ENCODE measurements at regions not wholly inside any gene's neighbourhood (a gene's known extent, or its start where the extent isn't known, plus 50 kb on each side); places are given as distances from the start of the nearest gene placed in this dataset.

GRCh38 chr15:95235033-95235432 lies 1003.7 kb downstream of the MCTP2 start:
- peaks cover 0 to 12% (median 0%) of the 10 kb centered on the region in 3 donors for H3K9me3 ChIP-seq
- DNase-seq, result no peak
- no peak overlapping the region for H3K4me3 ChIP-seq
- no peaks in the 10 kb centered on the region for H3K4me1 ChIP-seq
- no peak for ATAC-seq
- no peak for TF ChIP-seq POLR2A (IDR thresholded peaks at IDR 0.05)
- no peak for TF ChIP-seq CTCF (IDR thresholded peaks at IDR 0.05)
- intact Hi-C loops (cut with DNase I), result no loop called here
- H3K36me3 ChIP-seq (replicated peaks in 1 of 2; ENCODE audit: insufficient read depth in 1 of 2, low read depth in 2 of 2), result no peaks in the 10 kb centered on the region
- no peak overlapping the region for H3K27ac ChIP-seq
- WGBS, 2 donors, result 50 to 73% methylated on average over 1 of the region's 1 CpG
- H3K27me3 ChIP-seq, result no peaks in the 10 kb centered on the region

GRCh38 chr15:95247071-95247984 lies 1016.0 kb downstream of the MCTP2 start:
- intact Hi-C loops (cut with DNase I), result no loop called here
- Histone ChIP-seq H3K27me3 (no peaks in the 10 kb centered on the region), H3K36me3 (replicated peaks in 1 of 2; ENCODE audit: insufficient read depth in 1 of 2, low read depth in 2 of 2) (no peaks in the 10 kb centered on the region), H3K27ac (no peak overlapping the region), H3K4me1 (no peaks in the 10 kb centered on the region), H3K9me3 (no peaks in the 10 kb centered on the region), H3K4me3 (no peak overlapping the region)
- TF ChIP-seq POLR2A (IDR thresholded peaks at IDR 0.05) (no peak), CTCF (IDR thresholded peaks at IDR 0.05) (no peak)
- no peak for DNase-seq
- ATAC-seq, result no peak
- WGBS, 2 donors, result 76 to 83% methylated on average over 12 of the region's 12 CpGs

GRCh38 chr15:95249524-95249923 lies 1018.2 kb downstream of the MCTP2 start:
- intact Hi-C loops (cut with DNase I), result no loop called here
- no peaks in the 10 kb centered on the region for H3K4me1 ChIP-seq
- ATAC-seq, result no peak
- no peaks in the 10 kb centered on the region for H3K36me3 ChIP-seq (replicated peaks in 1 of 2; ENCODE audit: insufficient read depth in 1 of 2, low read depth in 2 of 2)
- 75 to 79% methylated on average over 4 of the region's 4 CpGs for WGBS, 2 donors
- no peak overlapping the region for H3K27ac ChIP-seq
- no peak for DNase-seq
- TF ChIP-seq CTCF (IDR thresholded peaks at IDR 0.05), result no peak
- TF ChIP-seq POLR2A (IDR thresholded peaks at IDR 0.05), result no peak
- no peak overlapping the region for H3K4me3 ChIP-seq
- H3K27me3 ChIP-seq, result no peaks in the 10 kb centered on the region
- H3K9me3 ChIP-seq, result no peaks in the 10 kb centered on the region

- intact Hi-C loops (cut with DNase I), result no loop called here
- TF ChIP-seq CTCF (IDR thresholded peaks at IDR 0.05), result no peak
- no peak for TF ChIP-seq POLR2A (IDR thresholded peaks at IDR 0.05)
- H3K4me3 ChIP-seq, result no peak overlapping the region
- DNase-seq (no peak), ATAC-seq (no peak)
- no peaks in the 10 kb centered on the region for H3K9me3 ChIP-seq
- H3K27ac ChIP-seq, result no peak overlapping the region
- no peaks in the 10 kb centered on the region for H3K27me3 ChIP-seq
- H3K36me3 ChIP-seq (replicated peaks in 1 of 2; ENCODE audit: insufficient read depth in 1 of 2, low read depth in 2 of 2), result no peaks in the 10 kb centered on the region
- no peaks in the 10 kb centered on the region for H3K4me1 ChIP-seq
- 27 to 45% methylated on average over 1 of the region's 1 CpG for WGBS, 2 donors
Observed at GRCh38 chr15:95252404-95252803, 1021.0 kb downstream of the MCTP2 start.

- intact Hi-C loops (cut with DNase I), result no loop called here
- TF ChIP-seq POLR2A (IDR thresholded peaks at IDR 0.05) (no peak), CTCF (IDR thresholded peaks at IDR 0.05) (no peak)
- no peak for ATAC-seq
- WGBS, 2 donors, result 9 to 11% methylated on average over 3 of the region's 3 CpGs
- H3K4me3 ChIP-seq, result no peak overlapping the region
- no peaks in the 10 kb centered on the region for H3K27me3 ChIP-seq
- no peaks in the 10 kb centered on the region for H3K36me3 ChIP-seq (replicated peaks in 1 of 2; ENCODE audit: insufficient read depth in 1 of 2, low read depth in 2 of 2)
- DNase-seq, result no peak
- H3K27ac ChIP-seq, result no peak overlapping the region
- H3K9me3 ChIP-seq, result no peaks in the 10 kb centered on the region
- no peaks in the 10 kb centered on the region for H3K4me1 ChIP-seq
Observed at GRCh38 chr15:95254263-95254662, 1022.9 kb downstream of the MCTP2 start.

Measured in body of pancreas (tissue), 4 donors.